Stimulated activated CD4-positive, alpha-beta T cell treated with anti-CD3 and anti-CD28 coated beads, Interleukin-4, amount 100 ng/mL, for 4 hours (primary cell): ENCODE measurements at regions not wholly inside any gene's neighbourhood (a gene's known extent, or its start where the extent isn't known, plus 50 kb on each side); places are given as distances from the start of the nearest gene placed in this dataset.
"Not testable (repeated sequence)": the region's sequence is repeated elsewhere in the genome, so short reads cannot be mapped to it uniquely, and the experiment has no call there.

Source experiments
- DNase-seq, 2 experiments: peaks; one replicate each; pipeline ENCODE4 v3.0.0-alpha.2; 2020

- not testable (repeated sequence) for DNase-seq
These were observed 53.6 kb upstream of the MAPK10 start for GRCh38 chr4:86413426-86413825.

GRCh38 chr4:86414686-86415085 lies 54.8 kb upstream of the MAPK10 start:
- DNase-seq, result no peak

GRCh38 chr4:86416081-86416480 lies 56.2 kb upstream of the MAPK10 start:
- no peak for DNase-seq

DNA sequence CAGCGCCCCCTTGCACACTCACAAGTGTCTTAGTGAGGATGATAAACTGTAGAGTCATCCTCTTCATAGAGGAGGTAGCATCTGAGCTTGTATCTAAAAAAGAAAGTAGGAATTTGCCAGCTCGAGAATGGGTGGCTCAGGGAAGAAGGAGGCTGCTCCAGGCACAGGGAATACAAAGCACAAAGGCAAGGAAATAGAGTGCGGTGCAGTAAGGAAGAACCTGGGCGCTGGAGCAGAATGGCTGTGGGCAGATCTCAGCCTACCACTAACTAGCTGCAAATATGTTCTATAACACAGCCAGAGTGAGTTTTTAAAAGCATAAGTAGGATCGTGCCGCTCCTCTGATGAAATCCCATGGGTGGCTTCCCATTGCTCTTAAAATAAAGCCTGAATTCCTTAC lies 61.6 kb upstream of the MAPK10 start:
- DNase-seq, result no peak

GRCh38 chr4:86431543-86432116 lies 71.8 kb upstream of the MAPK10 start:
- DNase-seq, result no peak

GRCh38 chr4:86432559-86433134 lies 72.8 kb upstream of the MAPK10 start:
- no peak for DNase-seq

- DNase-seq, result no peak
These were observed 79.4 kb upstream of the MAPK10 start for GRCh38 chr4:86439293-86439692.

DNA sequence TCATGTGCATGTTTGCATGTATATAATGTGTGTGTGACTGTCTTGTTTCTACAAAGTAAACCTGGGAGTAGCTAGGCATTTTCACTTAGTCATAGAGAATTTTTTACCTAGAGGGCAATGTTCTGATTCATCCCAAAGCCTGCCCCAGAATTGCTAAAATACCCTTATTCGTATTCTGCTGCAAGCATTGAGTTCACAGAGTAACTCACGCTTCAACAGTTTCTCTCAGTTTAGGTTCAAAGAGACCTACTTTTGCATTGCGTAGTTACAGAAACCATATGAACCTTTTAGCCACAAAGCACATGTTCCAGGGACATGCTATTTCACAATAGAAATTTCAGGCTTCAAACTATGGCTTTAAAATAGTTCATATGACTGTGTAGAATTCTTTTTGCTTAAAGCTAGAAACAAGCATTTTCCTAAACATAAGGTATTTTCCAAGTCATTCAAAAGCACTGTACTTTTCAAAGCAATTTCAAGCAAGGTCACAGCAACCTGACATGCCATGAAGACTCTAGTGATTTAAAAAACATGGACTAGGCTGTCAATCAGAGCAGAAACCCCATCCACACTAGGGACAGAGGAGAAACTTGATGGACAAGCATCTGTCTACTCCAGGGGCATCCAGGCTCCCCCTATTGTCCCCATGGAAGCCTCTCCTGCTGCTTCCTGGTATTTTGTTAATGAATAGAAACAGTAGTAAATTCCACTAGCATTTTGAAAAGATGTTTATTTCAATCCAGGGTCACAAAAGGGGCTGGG lies 81.5 kb upstream of the MAPK10 start:
- no peak for DNase-seq

- no peak for DNase-seq
These were observed 83.0 kb upstream of the MAPK10 start for GRCh38 chr4:86442881-86443280.

- DNase-seq, result no peak
These were observed 83.6 kb upstream of the MAPK10 start for GRCh38 chr4:86443495-86443894.

- DNase-seq, result no peak
These were observed 87.1 kb upstream of the MAPK10 start for GRCh38 chr4:86446996-86447395.

DNA sequence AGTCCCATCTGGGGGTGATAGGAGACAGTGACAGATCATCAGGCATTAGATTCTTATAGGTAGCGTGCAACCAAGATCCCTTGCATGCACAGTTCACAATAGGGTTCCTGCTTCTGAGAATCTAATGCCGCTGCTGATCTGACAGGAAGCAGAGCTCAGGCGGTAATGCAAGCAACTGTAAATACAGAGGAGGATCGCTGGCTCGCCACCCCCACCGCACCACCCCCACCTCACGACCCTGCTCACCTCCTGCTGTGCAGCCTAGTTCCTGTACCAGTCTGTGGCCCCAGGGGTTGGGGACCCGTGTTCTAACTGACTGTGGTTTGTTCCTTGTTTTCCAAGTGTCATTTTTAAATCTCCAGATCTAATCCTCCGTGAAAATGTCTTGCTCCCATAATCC lies 89.0 kb upstream of the MAPK10 start:
- DNase-seq, result no peak

GRCh38 chr4:86449746-86450588 lies 90.1 kb upstream of the MAPK10 start:
- DNase-seq, result no peak

DNA sequence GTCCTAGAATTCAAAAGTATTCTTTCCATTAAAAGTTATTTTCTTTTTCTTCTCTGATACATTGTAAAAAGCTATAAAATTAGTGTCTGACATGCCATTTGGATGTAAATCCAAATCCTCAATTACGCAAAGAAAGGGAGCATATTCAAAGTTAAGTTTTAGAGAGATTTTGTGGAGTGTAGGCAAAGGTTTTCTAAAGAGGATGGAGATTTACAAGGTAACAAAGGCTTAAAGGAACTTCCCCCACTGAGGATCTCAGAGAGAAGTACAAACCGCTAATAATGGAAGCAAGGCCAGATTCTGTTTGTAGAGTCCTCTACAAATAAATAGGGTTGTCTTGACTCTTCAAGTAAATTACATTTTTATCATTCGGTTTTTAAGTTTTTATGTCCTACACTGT lies 91.0 kb upstream of the MAPK10 start:
- DNase-seq, result no peak

GRCh38 chr4:86451560-86452330 lies 91.9 kb upstream of the MAPK10 start:
- no peak for DNase-seq

DNA sequence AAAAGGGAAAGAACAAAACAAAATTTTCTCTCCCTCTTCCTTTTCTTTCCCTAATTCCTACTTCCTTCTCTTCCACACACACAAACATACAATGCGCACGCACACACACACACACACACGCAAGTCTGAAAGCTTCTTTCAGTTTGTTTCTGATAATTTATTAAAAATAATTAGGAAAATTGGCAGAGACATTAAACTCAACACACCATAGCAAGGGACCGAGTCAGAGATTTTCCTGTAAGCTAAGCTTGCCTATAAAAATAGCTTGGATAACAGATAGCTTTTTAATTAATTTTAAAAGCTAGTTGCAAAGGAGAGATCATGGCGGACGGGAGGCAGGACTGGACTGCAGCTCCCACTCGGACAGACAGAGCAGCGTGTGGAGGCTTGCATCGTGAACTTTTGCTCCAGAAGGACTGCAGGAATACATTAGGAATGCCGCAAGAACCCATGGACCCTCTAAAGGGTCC lies 92.6 kb upstream of the MAPK10 start:
- no peak for DNase-seq

DNA sequence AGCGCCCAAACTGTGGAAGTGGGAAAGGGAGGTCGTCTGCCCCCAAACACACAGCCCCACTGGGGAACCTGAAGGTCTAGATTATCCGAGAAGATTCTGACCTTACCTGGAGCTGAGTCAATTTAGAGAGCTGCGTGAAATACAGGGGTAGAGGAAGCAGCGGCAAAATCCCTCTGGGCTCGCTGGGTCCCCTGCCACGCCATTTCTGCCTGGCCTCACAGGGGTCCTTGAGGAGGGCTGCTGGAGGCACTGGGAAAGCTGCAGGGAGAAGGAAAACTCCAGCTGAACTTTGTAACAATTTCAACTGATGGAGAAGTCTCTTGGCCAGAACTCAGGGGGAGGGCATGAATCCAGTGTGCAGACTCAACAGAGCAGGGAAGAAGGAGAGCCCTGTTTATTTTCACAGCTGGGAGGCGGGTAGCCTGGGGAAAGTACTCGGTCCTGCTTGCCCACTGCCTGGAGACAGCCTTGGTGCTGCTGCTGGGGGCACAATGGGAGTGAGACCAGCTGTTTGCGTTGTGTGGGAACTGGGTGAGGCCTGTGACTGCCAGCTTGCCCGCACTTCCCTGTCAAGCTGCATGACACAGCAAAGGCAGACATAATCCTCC lies 93.2 kb upstream of the MAPK10 start:
- no peak for DNase-seq

DNA sequence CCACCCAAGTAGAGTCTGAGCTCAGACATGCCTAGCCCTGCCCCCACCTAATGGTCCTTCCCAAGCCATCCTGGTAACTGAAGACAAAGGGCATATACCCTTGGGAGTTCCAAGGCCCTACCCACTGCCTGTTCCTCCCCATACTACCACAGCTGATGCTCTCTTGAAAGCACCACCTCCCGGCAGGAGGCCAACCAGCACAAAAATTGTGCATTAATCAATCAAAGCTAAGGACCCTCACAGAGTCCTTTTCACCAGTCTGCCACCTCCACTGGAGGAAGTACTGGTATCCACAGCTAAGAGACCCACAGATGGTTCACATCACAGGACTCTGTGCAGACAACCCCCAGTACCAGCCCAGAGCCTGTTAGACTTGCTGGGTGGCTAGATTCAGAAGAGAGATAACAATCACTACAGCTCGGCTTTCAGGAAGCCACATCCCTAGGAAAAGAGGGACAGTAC lies 93.8 kb upstream of the MAPK10 start:
- DNase-seq, result not testable (repeated sequence)

DNA sequence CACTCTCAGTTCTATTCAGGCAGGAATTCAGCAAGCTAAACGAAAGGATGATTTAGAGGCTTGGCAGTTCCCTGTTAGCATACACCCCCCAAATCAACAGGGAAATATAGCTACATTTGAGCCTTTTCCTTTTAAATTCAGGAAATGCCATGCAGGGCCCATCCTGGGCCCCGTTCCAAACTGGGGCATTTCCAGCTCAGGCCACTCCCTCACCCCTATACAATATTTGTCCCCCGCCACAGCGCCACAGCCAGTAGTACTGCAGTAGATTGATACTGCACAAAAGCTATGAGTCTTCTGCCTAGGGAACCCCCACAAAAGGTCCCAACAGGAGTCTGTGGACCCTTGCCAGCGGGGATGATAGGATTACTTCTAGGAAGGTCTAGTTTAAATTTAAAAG lies 102.0 kb upstream of the MAPK10 start:
- no peak for DNase-seq

- DNase-seq, result no peak
These were observed 112.6 kb upstream of the MAPK10 start for GRCh38 chr4:86472377-86473019.

DNA sequence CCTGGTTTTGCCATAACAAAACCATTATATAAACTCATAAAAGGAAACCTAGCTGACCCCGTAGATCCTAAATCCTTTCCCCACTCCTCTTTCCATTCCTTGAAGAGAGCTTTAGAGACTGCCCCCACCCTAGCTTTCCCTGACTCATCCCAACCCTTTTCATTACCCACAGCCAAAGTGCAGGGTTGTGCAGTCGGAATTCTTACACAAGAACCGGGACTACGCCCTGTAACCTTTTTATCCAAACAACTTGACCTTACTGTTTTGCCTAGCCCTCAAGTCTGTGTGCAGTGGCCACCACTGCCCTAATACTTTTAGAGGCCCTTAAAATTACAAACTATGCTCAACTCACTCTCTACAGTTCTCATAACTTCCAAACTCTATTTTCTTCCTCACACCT lies 116.0 kb upstream of the PTPN13 start:
- not testable (repeated sequence) for DNase-seq

- no peak for DNase-seq
These were observed 112.7 kb upstream of the PTPN13 start for GRCh38 chr4:86481440-86481839.
